Activated CD8-positive, alpha-beta T cell treated with anti-CD3 and anti-CD28 coated beads for 36 hours (primary cell): ENCODE measurements at regions not wholly inside any gene's neighbourhood (a gene's known extent, or its start where the extent isn't known, plus 50 kb on each side); places are given as distances from the start of the nearest gene placed in this dataset.

Experiments
- ATAC-seq: fragments of 200-7000 bp; cut with Tn5 transposase; one replicate; pipeline ENCODE4 v1.10.0; 2021; ENCODE audit warnings: mild to moderate bottlenecking, moderate library complexity
- CTCF ChIA-PET: fragments of 350-600 bp; sonication (Branson Sonifier 250); formaldehyde crosslinking; loops from one replicate; lab custom pipeline; 2021; ENCODE audit warnings: antibody characterized with exemption; lab: Charles Lee
- POLR2A ChIA-PET: fragments of 350-600 bp; sonication (Branson Sonifier 250); formaldehyde crosslinking; loops from one replicate; lab custom pipeline; 2021; ENCODE audit warnings: antibody characterized with exemption; lab: Charles Lee
- DNase-seq: peaks from one replicate; pipeline ENCODE4 v3.0.0-alpha.2; 2020
- H3K27ac Mint-ChIP-seq: one replicate; pipeline ENCODE4 v1.8.0; 2021; ENCODE audit warnings: mild to moderate bottlenecking, mixed read lengths
- H3K27me3 Mint-ChIP-seq: one replicate; pipeline ENCODE4 v1.8.0; 2021; ENCODE audit warnings: mixed read lengths
- H3K36me3 Mint-ChIP-seq: one replicate; pipeline ENCODE4 v1.8.0; 2021; ENCODE audit warnings: low read depth, mixed read lengths
- H3K4me1 Mint-ChIP-seq: one replicate; pipeline ENCODE4 v1.8.0; 2021; ENCODE audit warnings: low read depth, mixed read lengths
- H3K4me3 Mint-ChIP-seq: one replicate; pipeline ENCODE4 v1.8.0; 2021; ENCODE audit warnings: mild to moderate bottlenecking, moderate library complexity, mixed read lengths
- H3K9me3 Mint-ChIP-seq: one replicate; pipeline ENCODE4 v1.8.0; 2021; ENCODE audit warnings: mixed read lengths
- CTCF ChIP-seq: fragments of 200-600 bp; IDR thresholded peaks from one replicate; pipeline ENCODE4 v1.8.0; 2022; ENCODE audit warnings: antibody characterized with exemption, mild to moderate bottlenecking
- intact Hi-C: fragments of 100-400 bp; cut with micrococcal nuclease; formaldehyde crosslinking; loops from one replicate; pipeline ENCODE4 v1.10.0; 2022

DNA sequence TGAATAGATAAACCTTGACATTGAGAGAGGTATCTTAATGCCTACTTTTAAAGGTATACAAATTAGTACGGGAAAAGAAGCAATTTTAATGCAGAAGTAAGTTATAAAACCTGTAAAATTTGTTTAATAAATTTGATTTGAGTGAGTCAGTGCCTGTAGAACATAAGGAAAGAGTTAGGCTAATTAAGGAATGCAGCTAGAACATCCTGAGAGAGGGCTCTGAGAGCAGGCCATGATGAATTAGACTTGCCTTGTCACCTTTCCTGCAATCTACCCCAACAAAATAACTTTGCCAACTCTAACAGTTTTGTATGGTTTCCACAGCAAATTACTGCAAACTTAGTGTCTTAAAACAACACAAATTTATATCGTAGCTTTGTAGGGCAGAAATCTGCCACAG is 700.8 kb downstream of the RFPL4B start:
- intact Hi-C loops: no loop called here

DNA sequence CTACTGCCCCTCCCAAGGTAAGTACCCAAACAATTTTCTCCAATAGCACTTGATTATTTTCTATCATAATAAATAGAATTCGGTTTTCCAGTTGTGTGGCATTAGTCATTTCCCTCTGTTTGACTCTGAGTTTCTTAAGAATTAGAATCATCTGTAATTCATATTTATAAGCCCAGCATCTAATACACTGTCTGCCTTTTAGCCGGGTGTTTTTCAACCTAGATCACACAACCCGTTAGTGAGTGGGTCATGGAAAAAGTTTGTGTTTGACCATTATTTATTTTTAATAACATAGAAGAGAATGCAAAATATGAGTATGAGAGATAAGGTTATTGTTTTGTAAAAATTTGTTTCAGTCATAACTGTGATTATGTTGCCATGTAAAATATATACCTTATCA is 701.6 kb downstream of the RFPL4B start:
- H3K4me3 Mint-ChIP-seq: no peak overlapping the region
- DNase-seq (no peak), ATAC-seq (no peak)
- no peaks in the 10 kb centered on the region for H3K4me1 Mint-ChIP-seq
- no peak for TF ChIP-seq CTCF
- intact Hi-C loops: no loop called here
- H3K27ac Mint-ChIP-seq: no peak overlapping the region
- no peaks in the 10 kb centered on the region for H3K9me3 Mint-ChIP-seq
- H3K27me3 Mint-ChIP-seq: no peaks in the 10 kb centered on the region
- ChIA-PET POLR2A (no interaction called here), CTCF (no interaction called here)
- H3K36me3 Mint-ChIP-seq: no peaks in the 10 kb centered on the region

More for the DNA sequence above, 700.8 kb downstream of the RFPL4B start:
- POLR2A ChIA-PET: no interaction called here
- ATAC-seq: no peak
- no peaks in the 10 kb centered on the region for H3K36me3 Mint-ChIP-seq
- peaks cover under 1% of the 10 kb centered on the region for H3K9me3 Mint-ChIP-seq
- CTCF ChIA-PET: no interaction called here
- H3K27me3 Mint-ChIP-seq: no peaks in the 10 kb centered on the region
- H3K27ac Mint-ChIP-seq: no peak overlapping the region
- no peak for DNase-seq
- TF ChIP-seq CTCF: no peak
- no peak overlapping the region for H3K4me3 Mint-ChIP-seq
- no peaks in the 10 kb centered on the region for H3K4me1 Mint-ChIP-seq

DNA sequence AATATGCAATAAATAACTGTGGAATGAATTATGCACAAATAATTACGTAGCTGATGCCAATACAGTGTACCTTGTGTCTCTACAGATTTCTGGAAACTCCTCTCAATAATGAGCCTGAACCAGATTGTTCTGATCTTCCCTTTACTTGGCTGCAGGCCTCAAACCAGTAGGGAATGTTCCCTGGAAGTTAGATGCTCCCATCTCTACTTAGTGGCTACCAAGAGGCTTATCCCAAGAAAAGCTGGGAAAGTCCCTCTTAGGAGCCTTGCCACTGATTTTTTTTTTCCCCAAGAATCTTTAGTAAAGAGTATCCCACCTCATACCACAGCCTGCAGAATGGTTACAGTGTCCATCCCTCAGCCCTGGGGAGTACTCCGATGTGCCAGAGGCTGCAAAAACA is 702.1 kb downstream of the RFPL4B start:
- POLR2A ChIA-PET: no interaction called here
- DNase-seq (no peak), ATAC-seq (no peak)
- no peak overlapping the region for H3K4me3 Mint-ChIP-seq
- TF ChIP-seq CTCF: no peak
- H3K36me3 Mint-ChIP-seq: no peaks in the 10 kb centered on the region
- H3K4me1 Mint-ChIP-seq: no peaks in the 10 kb centered on the region
- intact Hi-C loops: no loop called here
- no peaks in the 10 kb centered on the region for H3K9me3 Mint-ChIP-seq
- H3K27me3 Mint-ChIP-seq: no peaks in the 10 kb centered on the region
- no peak overlapping the region for H3K27ac Mint-ChIP-seq
- CTCF ChIA-PET: no interaction called here

GRCh38 chr6:113050010-113050858 is 703.1 kb downstream of the RFPL4B start:
- Mint-ChIP-seq H3K9me3 (no peaks in the 10 kb centered on the region), H3K4me1 (no peaks in the 10 kb centered on the region), H3K4me3 (no peak overlapping the region), H3K36me3 (no peaks in the 10 kb centered on the region), H3K27me3 (no peaks in the 10 kb centered on the region), H3K27ac (no peak overlapping the region)
- TF ChIP-seq CTCF: no peak
- DNase-seq (no peak), ATAC-seq (no peak)
- POLR2A ChIA-PET: no interaction called here
- CTCF ChIA-PET: no interaction called here
- intact Hi-C loops: no loop called here

- H3K9me3 Mint-ChIP-seq: peaks cover 3% of the 10 kb centered on the region
- no peak for TF ChIP-seq CTCF
- POLR2A ChIA-PET: no interaction called here
- H3K4me3 Mint-ChIP-seq: no peak overlapping the region
- H3K27ac Mint-ChIP-seq: no peak overlapping the region
- no peaks in the 10 kb centered on the region for H3K36me3 Mint-ChIP-seq
- no peaks in the 10 kb centered on the region for H3K4me1 Mint-ChIP-seq
- no peak for DNase-seq
- ATAC-seq: no peak
- CTCF ChIA-PET: no interaction called here
- H3K27me3 Mint-ChIP-seq: no peaks in the 10 kb centered on the region
- intact Hi-C loops: no loop called here
Measured at GRCh38 chr6:113050979-113051378, 703.8 kb downstream of the RFPL4B start.
